GM10847 (cell line): ENCODE measurements at regions not wholly inside any gene's neighbourhood (a gene's known extent, or its start where the extent isn't known, plus 50 kb on each side); places are given as distances from the start of the nearest gene placed in this dataset.

Experiments used
- POLR2A ChIP-seq: IDR thresholded peaks from 2 replicates; pipeline ENCODE4 v1.6.1; 2011; ENCODE audit not compliant: insufficient read length; ENCODE audit errors: extremely low read depth

DNA sequence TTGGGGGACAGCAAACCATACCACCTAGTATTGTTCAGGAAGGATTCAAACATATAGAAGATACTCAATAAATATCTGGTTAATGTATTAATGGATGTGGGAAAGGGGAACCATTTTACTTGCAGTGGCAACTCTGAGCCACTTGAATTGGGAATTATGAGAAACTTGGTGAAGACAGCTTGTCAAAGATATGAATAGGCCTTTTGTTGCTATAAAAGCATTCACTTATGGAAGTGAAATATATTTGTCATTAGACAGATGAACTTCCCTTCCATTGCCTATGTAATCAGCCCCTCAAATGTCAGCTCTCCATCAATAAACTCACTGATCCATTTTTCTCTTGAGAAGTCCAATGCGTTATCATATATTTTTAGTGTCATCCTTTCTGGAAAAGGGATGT lies 56.1 kb downstream of the GPR85 start:
- no peak for TF ChIP-seq POLR2A

DNA sequence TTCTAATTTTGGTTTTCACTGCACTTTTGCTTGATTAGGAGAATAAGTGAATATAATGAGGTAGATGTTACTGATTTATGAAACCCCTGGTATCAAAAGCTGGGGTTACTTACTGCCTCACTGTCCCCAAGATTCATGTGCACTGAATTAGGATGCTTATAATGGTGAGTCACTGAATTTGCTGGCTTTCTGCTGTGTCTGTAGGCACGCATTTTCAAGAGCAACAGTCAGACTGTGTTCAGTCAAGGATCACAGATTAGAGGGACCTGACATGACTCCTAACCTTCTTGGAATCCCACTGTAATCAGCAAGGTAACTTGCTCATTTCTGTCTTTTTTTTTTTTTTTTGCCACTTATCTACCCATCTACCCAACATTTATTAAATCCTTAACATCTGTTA lies 59.7 kb downstream of the GPR85 start:
- TF ChIP-seq POLR2A: no peak

DNA sequence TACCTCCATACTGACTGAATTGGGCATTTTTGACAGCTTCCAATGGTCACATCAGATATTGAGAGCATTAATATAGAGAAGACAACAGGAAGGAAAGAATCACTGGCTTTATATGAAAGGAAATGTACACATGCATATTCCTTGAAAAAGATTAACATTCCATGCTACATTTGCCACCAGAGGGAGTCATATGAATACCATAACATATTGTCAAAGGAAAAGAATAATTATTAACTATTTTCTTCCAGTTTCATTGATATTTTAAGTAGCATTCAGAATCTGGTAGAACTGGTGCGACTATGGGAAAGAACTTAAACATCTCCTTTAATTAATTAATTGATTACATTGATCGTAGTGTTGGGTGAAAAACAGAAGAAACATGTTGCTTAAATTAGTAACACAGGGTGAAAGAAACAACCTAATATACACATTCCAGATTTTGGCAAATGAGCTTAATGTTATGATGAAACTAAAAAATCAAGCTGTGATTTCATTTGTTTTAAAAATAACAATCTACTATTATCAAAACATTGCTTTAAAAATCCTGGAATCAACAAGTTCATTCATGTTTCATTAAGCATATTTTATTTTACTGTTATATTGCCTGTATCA lies 71.5 kb downstream of the GPR85 start:
- no peak for TF ChIP-seq POLR2A

- no peak for TF ChIP-seq POLR2A
Measured at GRCh38 chr7:113013761-113014449, 72.7 kb downstream of the GPR85 start.

GRCh38 chr7:113010377-113010776 lies 76.2 kb downstream of the GPR85 start:
- TF ChIP-seq POLR2A: no peak

- TF ChIP-seq POLR2A: no peak
Measured at GRCh38 chr7:113008755-113009154, 77.9 kb downstream of the GPR85 start.

- no peak for TF ChIP-seq POLR2A
Measured at GRCh38 chr7:113004726-113005454, 81.7 kb downstream of the GPR85 start.

DNA sequence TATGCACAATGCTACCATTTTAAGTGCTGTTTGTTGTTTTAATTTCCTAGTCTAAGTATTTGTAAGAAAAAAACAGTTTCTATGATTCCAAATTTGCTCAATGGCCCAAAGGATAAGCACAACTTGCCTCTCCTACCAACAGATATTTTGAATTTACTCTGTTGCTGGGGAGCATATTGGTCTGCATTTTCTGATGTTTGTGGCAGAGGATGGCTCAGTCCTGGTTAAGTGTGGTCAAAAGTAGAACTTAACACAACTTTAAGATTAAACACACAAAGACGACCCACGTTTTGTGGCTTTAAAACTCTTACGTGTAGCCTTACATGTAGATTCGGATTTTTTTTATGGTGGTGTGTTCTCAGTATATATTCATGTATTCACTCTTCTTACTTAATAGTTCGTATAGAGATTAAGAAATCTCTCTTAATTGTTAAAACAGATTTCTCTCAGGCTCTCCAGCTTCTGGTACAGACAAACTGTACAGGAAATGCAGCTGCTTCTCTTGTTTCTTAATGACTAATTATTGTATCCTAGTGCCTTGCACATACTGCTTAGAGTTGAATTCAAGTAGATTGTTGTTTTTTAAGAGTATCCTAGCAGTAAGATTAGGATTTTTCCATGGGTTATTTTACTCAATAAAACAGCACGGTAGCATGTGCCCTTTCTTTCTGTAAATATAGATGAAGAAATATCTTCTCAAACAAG lies 86.2 kb downstream of the GPR85 start:
- no peak for TF ChIP-seq POLR2A

- no peak for TF ChIP-seq POLR2A
Measured at GRCh38 chr7:112997831-112998230, 88.8 kb downstream of the GPR85 start.

- no peak for TF ChIP-seq POLR2A
Measured at GRCh38 chr7:112996331-112996871, 90.2 kb downstream of the GPR85 start.

- no peak for TF ChIP-seq POLR2A
Measured at GRCh38 chr7:112995059-112995824, 91.4 kb downstream of the GPR85 start.

DNA sequence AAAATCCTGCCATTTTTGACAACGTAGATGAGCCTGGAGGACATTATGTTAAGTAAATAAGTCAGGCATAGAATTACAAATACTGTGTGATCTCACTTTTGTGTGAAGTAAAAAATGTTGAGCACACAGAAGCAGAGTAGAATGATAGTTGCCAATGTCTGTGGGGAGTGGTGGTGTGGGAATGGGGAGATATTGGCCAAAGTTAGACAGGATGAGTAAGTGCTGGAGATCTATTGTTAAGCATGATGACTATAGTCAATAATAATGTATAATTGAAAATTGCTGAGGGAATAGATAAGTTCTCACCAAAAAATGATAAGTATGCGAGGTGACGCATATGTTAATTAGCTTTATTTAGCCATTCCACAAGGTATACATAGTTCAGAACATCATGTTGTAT lies 92.0 kb downstream of the GPR85 start:
- TF ChIP-seq POLR2A: no peak

- no peak for TF ChIP-seq POLR2A
Measured at GRCh38 chr7:112990624-112991023, 96.0 kb downstream of the GPR85 start.

- no peak for TF ChIP-seq POLR2A
Measured at GRCh38 chr7:112989531-112989930, 97.1 kb downstream of the GPR85 start.

- no peak for TF ChIP-seq POLR2A
Measured at GRCh38 chr7:112987171-112987570, 99.5 kb downstream of the GPR85 start.
